ENCODE measurements at regions not wholly inside any gene's neighbourhood (a gene's known extent, or its start where the extent isn't known, plus 50 kb on each side); places are given as distances from the start of the nearest gene placed in this dataset.

DNA sequence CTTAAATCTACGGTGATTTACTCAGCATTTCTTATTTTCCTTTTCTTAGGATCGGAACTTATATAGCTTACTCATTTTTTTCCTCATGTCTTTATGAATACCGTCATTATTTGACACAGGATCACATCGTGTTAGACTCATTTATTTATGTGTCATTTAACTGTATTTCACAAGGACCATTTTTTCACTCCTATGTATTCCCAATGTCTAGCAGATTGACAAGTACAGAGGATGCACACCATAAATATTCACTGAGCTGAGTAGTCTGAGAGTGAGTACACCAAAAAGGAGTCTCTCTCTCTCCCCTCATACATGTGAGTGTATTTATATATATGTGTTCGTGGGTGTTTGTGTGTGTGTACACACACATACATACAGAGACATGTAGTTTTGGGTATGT, 573.5 kb downstream of the RNF144A start:
- TF ChIP-seq POLR2A (IDR thresholded peaks at IDR 0.05) (no peak), POLR2AphosphoS5 (IDR thresholded peaks at IDR 0.05) (no peak)
- TF ChIP-seq, protein P1, sequence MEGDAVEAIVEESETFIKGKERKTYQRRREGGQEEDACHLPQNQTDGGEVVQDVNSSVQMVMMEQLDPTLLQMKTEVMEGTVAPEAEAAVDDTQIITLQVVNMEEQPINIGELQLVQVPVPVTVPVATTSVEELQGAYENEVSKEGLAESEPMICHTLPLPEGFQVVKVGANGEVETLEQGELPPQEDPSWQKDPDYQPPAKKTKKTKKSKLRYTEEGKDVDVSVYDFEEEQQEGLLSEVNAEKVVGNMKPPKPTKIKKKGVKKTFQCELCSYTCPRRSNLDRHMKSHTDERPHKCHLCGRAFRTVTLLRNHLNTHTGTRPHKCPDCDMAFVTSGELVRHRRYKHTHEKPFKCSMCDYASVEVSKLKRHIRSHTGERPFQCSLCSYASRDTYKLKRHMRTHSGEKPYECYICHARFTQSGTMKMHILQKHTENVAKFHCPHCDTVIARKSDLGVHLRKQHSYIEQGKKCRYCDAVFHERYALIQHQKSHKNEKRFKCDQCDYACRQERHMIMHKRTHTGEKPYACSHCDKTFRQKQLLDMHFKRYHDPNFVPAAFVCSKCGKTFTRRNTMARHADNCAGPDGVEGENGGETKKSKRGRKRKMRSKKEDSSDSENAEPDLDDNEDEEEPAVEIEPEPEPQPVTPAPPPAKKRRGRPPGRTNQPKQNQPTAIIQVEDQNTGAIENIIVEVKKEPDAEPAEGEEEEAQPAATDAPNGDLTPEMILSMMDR (IDR thresholded peaks at IDR 0.05): no peak
